ENCODE measurements at regions not wholly inside any gene's neighbourhood (a gene's known extent, or its start where the extent isn't known, plus 50 kb on each side); places are given as distances from the start of the nearest gene placed in this dataset.

DNA sequence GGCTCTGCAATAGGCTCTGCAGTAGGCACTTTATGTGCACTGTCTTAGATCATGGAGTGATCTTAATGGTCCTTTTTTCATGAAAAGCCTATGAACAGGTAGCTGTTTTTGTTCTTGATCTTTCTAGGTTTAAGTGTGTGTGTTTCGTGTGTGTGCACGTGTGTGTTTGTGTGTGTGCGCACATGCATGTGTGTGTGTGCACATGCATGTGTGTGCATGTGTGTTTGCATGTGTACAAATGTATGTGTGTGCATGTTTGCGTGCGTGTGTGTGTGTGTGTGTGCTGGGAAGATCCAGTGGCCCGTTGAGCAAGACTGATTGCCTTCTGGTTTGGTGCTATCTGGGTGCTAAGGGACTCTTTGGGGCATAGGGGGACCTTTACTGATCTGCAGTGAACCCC lies 334.8 kb downstream of the GLRX3 start:
- DNase-seq (ENCODE audit: low read depth) (no peak), FAIRE-seq (no peak)
- H3K4me3 ChIP-seq (ENCODE audit: low read depth, low read length): no peak overlapping the region
- no peaks in the 10 kb centered on the region for H3K36me3 ChIP-seq (ENCODE audit: control insufficient read depth, insufficient read depth, low read length)
- TF ChIP-seq, protein P1, sequence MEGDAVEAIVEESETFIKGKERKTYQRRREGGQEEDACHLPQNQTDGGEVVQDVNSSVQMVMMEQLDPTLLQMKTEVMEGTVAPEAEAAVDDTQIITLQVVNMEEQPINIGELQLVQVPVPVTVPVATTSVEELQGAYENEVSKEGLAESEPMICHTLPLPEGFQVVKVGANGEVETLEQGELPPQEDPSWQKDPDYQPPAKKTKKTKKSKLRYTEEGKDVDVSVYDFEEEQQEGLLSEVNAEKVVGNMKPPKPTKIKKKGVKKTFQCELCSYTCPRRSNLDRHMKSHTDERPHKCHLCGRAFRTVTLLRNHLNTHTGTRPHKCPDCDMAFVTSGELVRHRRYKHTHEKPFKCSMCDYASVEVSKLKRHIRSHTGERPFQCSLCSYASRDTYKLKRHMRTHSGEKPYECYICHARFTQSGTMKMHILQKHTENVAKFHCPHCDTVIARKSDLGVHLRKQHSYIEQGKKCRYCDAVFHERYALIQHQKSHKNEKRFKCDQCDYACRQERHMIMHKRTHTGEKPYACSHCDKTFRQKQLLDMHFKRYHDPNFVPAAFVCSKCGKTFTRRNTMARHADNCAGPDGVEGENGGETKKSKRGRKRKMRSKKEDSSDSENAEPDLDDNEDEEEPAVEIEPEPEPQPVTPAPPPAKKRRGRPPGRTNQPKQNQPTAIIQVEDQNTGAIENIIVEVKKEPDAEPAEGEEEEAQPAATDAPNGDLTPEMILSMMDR (IDR thresholded peaks at IDR 0.05; ENCODE audit: insufficient read depth, low read length, severe bottlenecking): no peak
- H3K27me3 ChIP-seq (ENCODE audit: control insufficient read depth, insufficient read depth, low read length): no peaks in the 10 kb centered on the region

DNA sequence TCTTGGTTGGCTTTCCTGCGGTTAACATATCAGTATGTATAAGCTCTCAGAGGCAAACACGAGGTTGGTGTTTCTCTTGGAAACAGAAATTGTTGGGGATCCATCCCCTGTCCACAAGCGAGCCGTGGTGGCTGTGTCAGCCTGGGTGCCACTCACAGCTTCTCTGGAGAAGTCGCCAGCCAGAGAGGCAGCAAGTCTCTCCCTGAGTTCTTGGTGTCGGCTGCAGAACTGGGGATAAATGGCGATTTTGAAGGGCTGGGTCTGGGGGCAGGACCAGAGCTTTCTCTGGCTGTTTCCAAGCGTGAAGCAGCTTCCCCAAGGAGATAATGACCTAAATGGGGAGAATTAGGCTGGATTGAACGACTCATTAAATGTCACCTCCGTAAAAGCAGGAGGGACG lies 335.3 kb downstream of the GLRX3 start:
- no peak for FAIRE-seq
- Histone ChIP-seq H3K4me3 (ENCODE audit: low read depth, low read length) (no peak overlapping the region), H3K27me3 (ENCODE audit: control insufficient read depth, insufficient read depth, low read length) (no peaks in the 10 kb centered on the region), H3K36me3 (ENCODE audit: control insufficient read depth, insufficient read depth, low read length) (no peaks in the 10 kb centered on the region)
- TF ChIP-seq, protein P1 (IDR thresholded peaks at IDR 0.05; ENCODE audit: insufficient read depth, low read length, severe bottlenecking): no peak
- DNase-seq (ENCODE audit: low read depth): no peak

DNA sequence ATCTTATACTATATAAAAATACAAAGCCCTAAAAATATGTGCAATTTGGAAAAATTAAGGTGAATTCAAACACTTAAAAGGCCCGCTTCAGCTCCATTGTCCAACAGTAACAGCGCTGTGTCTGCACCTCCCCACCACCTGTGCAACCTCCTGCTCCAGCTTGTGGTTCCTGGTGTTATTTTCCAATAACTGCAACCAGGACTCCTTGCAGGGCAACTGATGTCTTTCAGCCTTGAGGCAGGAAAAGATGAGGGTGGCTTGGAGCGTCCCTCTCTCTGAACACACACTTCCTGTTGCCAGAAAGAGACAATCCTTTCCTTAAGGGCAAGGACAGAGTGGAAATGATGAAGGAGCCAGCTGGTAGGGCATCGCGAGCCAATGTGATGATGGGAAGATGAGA lies 336.0 kb downstream of the GLRX3 start:
- Histone ChIP-seq H3K4me3 (ENCODE audit: low read depth, low read length) (no peak overlapping the region), H3K27me3 (ENCODE audit: control insufficient read depth, insufficient read depth, low read length) (no peaks in the 10 kb centered on the region), H3K36me3 (ENCODE audit: control insufficient read depth, insufficient read depth, low read length) (no peaks in the 10 kb centered on the region)
- TF ChIP-seq, protein P1 (IDR thresholded peaks at IDR 0.05; ENCODE audit: insufficient read depth, low read length, severe bottlenecking): no peak
- no peak for FAIRE-seq
- DNase-seq (ENCODE audit: low read depth): no peak

DNA sequence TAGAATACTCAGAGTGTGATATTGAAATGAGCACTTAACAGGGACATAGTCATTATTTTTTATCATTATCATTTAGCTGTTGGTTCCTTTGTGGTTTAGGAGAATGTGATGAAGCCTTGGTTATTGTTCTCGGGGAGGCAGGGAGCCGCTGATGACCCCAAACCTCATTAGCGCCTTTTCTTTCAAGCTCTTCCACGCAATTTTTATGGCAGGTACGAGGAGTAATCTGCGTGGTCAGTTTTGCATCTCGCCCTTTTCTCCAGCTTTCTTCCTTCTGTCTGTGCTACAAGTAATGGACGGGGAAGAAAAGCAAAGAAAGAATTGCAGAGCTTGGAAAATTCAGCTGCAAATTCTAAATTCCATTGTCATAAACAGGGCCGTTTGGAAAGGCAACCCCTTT lies 338.4 kb downstream of the GLRX3 start:
- DNase-seq (ENCODE audit: low read depth) (no peak), FAIRE-seq (no peak)
- TF ChIP-seq, protein P1 (IDR thresholded peaks at IDR 0.05; ENCODE audit: insufficient read depth, low read length, severe bottlenecking): no peak
- Histone ChIP-seq H3K36me3 (ENCODE audit: control insufficient read depth, insufficient read depth, low read length) (no peaks in the 10 kb centered on the region), H3K27me3 (ENCODE audit: control insufficient read depth, insufficient read depth, low read length) (no peaks in the 10 kb centered on the region), H3K4me3 (ENCODE audit: low read depth, low read length) (no peak overlapping the region)

DNA sequence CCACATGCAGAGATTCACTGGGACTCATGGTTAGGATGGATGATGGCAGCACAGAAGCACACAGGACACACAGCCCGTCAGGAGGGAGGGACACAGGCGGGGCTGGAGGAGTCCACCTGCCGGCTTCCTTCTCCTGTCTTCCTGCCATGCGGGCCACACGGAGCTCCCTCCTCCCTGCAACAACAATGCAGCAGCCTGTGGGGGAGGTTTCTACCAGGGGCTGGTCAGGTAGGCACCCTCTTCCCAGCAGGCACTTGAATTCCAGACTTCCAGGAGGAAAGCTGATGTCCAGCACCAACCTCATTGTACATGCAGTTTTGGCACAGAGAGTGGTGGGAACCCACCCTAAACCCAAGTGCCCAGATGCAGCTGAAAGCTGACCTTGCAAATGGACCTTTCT lies 341.2 kb downstream of the GLRX3 start:
- Histone ChIP-seq H3K27me3 (ENCODE audit: control insufficient read depth, insufficient read depth, low read length) (no peaks in the 10 kb centered on the region), H3K4me3 (ENCODE audit: low read depth, low read length) (no peak overlapping the region), H3K36me3 (ENCODE audit: control insufficient read depth, insufficient read depth, low read length) (no peaks in the 10 kb centered on the region)
- TF ChIP-seq, protein P1 (IDR thresholded peaks at IDR 0.05; ENCODE audit: insufficient read depth, low read length, severe bottlenecking): no peak
- DNase-seq (ENCODE audit: low read depth) (no peak), FAIRE-seq (no peak)

DNA sequence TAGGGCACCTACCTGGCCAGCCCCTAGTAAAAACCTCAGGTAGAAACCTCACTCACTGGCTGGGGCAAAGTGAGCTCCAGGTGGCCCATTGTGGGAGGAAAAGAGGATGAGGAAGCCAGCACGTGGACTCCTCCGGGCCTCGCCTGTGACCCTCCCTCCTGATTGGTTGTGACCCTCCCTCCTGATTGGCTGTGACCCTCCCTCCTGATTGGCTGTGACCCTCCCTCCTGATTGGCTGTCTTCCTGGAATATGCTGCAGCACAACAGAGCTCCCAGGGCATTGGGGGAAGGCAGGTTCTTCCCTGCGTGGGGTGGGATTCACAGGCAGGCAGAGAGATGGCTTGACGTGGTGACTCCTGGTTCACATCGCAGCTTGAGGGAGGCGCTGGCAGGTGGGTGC lies 343.0 kb downstream of the GLRX3 start:
- TF ChIP-seq, protein P1 (IDR thresholded peaks at IDR 0.05; ENCODE audit: insufficient read depth, low read length, severe bottlenecking): no peak
- Histone ChIP-seq H3K4me3 (ENCODE audit: low read depth, low read length) (no peak overlapping the region), H3K27me3 (ENCODE audit: control insufficient read depth, insufficient read depth, low read length) (no peaks in the 10 kb centered on the region), H3K36me3 (ENCODE audit: control insufficient read depth, insufficient read depth, low read length) (no peaks in the 10 kb centered on the region)
- no peak for DNase-seq (ENCODE audit: low read depth)
- no peak for FAIRE-seq

Data from bronchial epithelial cell (primary cell).